ENCODE measurements at regions not wholly inside any gene's neighbourhood (a gene's known extent, or its start where the extent isn't known, plus 50 kb on each side); places are given as distances from the start of the nearest gene placed in this dataset.

- DNase-seq (ENCODE audit: low spot score) = no peak
Measured at GRCh38 chr2:198214114-198214596, 409.8 kb downstream of the PLCL1 start.

GRCh38 chr2:198213253-198213652 lies 408.9 kb downstream of the PLCL1 start:
- DNase-seq (ENCODE audit: low spot score) = no peak

- DNase-seq (ENCODE audit: low spot score) = no peak
Measured at GRCh38 chr2:198211706-198212105, 407.3 kb downstream of the PLCL1 start.

GRCh38 chr2:198203336-198204069 lies 399.1 kb downstream of the PLCL1 start:
- no peak for DNase-seq (ENCODE audit: low spot score)
